H9 (cell line): ENCODE measurements at regions not wholly inside any gene's neighbourhood (a gene's known extent, or its start where the extent isn't known, plus 50 kb on each side); places are given as distances from the start of the nearest gene placed in this dataset.
A peak's percentile ranks its signal among the peaks of the same experiment; 100 is the strongest.

Experiments
- DNase-seq: peaks from one replicate; pipeline ENCODE4 v3.0.0-alpha.2; 2017
- H2AFZ ChIP-seq: one replicate; pipeline ENCODE4 v1.6.1; 2013; ENCODE audit warnings: mild to moderate bottlenecking, low read length, control low read depth, moderate library complexity
- H2AK5ac ChIP-seq: 2 replicates; pipeline ENCODE4 v1.6.1; 2013; ENCODE audit warnings: low read length, control low read depth, mixed read lengths; ENCODE audit not compliant: insufficient read length
- H2BK120ac ChIP-seq: one replicate; pipeline ENCODE4 v1.6.1; 2013; ENCODE audit warnings: low read depth, mild to moderate bottlenecking, low read length, control low read depth, inconsistent platforms; ENCODE audit not compliant: poor library complexity, severe bottlenecking
- H2BK12ac ChIP-seq: 2 replicates; pipeline ENCODE4 v1.6.1; 2013; ENCODE audit warnings: low read length, control low read depth, mixed read lengths, low read depth; ENCODE audit not compliant: insufficient read length
- H2BK15ac ChIP-seq: 2 replicates; pipeline ENCODE4 v1.6.1; 2013; ENCODE audit warnings: low read depth, low read length, control low read depth
- H2BK20ac ChIP-seq: one replicate; pipeline ENCODE4 v1.6.1; 2013; ENCODE audit warnings: low read depth, mild to moderate bottlenecking, low read length, control low read depth, inconsistent platforms; ENCODE audit not compliant: poor library complexity, severe bottlenecking
- H2BK5ac ChIP-seq: 2 replicates; pipeline ENCODE4 v1.6.1; 2013; ENCODE audit warnings: low read length, control low read depth, mixed read lengths; ENCODE audit not compliant: insufficient read length
- H3K14ac ChIP-seq: 2 replicates; pipeline ENCODE4 v1.6.1; 2013; ENCODE audit warnings: low read length, control low read depth; ENCODE audit not compliant: insufficient read depth
- H3K18ac ChIP-seq: 2 replicates; pipeline ENCODE4 v1.6.1; 2013; ENCODE audit warnings: low read depth, mild to moderate bottlenecking, mixed read lengths, low read length, control low read depth; ENCODE audit not compliant: insufficient read length
- H3K23ac ChIP-seq: 2 replicates; pipeline ENCODE4 v1.6.1; 2013; ENCODE audit warnings: low read length, control low read depth, mixed read lengths, low read depth; ENCODE audit not compliant: insufficient read length
- H3K23me2 ChIP-seq: 2 replicates; pipeline ENCODE4 v1.6.1; 2013; ENCODE audit warnings: low read depth, mild to moderate bottlenecking, mixed read lengths, low read length, control low read depth; ENCODE audit not compliant: insufficient read length, poor library complexity, severe bottlenecking
- H3K27ac ChIP-seq: 2 replicates; pipeline ENCODE4 v1.5.1; 2013; ENCODE audit warnings: low read length, control low read depth, mixed read lengths, low read depth; ENCODE audit not compliant: insufficient read length
- H3K27me3 ChIP-seq: 2 replicates; pipeline ENCODE4 v1.6.1; 2013; ENCODE audit warnings: low read length, control low read depth, inconsistent platforms; ENCODE audit not compliant: insufficient read depth
- H3K4ac ChIP-seq: 2 replicates; pipeline ENCODE4 v1.6.1; 2013; ENCODE audit warnings: low read depth, mild to moderate bottlenecking, control low read depth, inconsistent platforms, low read length, moderate library complexity
- H3K4me1 ChIP-seq: 2 replicates; pipeline ENCODE4 v1.6.1; 2013; ENCODE audit warnings: low read length, control low read depth, inconsistent platforms; ENCODE audit not compliant: insufficient read depth
- H3K4me2 ChIP-seq: 2 replicates; pipeline ENCODE4 v1.6.1; 2013; ENCODE audit warnings: low read length, control low read depth, mixed read lengths; ENCODE audit not compliant: insufficient read length, insufficient read depth
- H3K56ac ChIP-seq: 2 replicates; pipeline ENCODE4 v1.6.1; 2013; ENCODE audit warnings: low read depth, mild to moderate bottlenecking, mixed read lengths, low read length, control low read depth; ENCODE audit not compliant: insufficient read length
- H3K79me1 ChIP-seq: 2 replicates; pipeline ENCODE4 v1.6.1; 2013; ENCODE audit warnings: low read depth, mild to moderate bottlenecking, moderate library complexity, low read length, control low read depth, inconsistent platforms; ENCODE audit not compliant: insufficient read depth, poor library complexity, severe bottlenecking
- H3K79me2 ChIP-seq: 2 replicates; pipeline ENCODE4 v1.6.1; 2013; ENCODE audit warnings: low read length, control low read depth, inconsistent platforms; ENCODE audit not compliant: insufficient read depth
- H3K9ac ChIP-seq: 2 replicates; pipeline ENCODE4 v1.6.1; 2013; ENCODE audit warnings: low read length, control low read depth, mixed read lengths; ENCODE audit not compliant: insufficient read length; ENCODE audit errors: extremely low read depth
- H3K9me3 ChIP-seq: one replicate; pipeline ENCODE4 v1.6.1; 2013; ENCODE audit warnings: low read depth, low read length, inconsistent platforms; ENCODE audit not compliant: control insufficient read depth
- H3T11ph ChIP-seq: one replicate; pipeline ENCODE4 v1.6.1; 2013; ENCODE audit warnings: mild to moderate bottlenecking, low read length, control low read depth, inconsistent platforms
- H4K20me1 ChIP-seq: one replicate; pipeline ENCODE4 v1.6.1; 2013; ENCODE audit not compliant: control insufficient read depth, insufficient read length, insufficient read depth
- H4K5ac ChIP-seq: 2 replicates; pipeline ENCODE4 v1.6.1; 2013; ENCODE audit warnings: low read depth, mild to moderate bottlenecking, mixed read lengths, low read length, control low read depth; ENCODE audit not compliant: insufficient read length
- H4K8ac ChIP-seq: replicated peaks from 2 replicates; pipeline ENCODE4 v1.6.1; 2013; ENCODE audit warnings: low read length, control low read depth, mixed read lengths, low read depth; ENCODE audit not compliant: insufficient read length
- H4K91ac ChIP-seq: 2 replicates; pipeline ENCODE4 v1.6.1; 2013; ENCODE audit warnings: low read depth, mild to moderate bottlenecking, moderate library complexity, mixed read lengths, low read length, control low read depth; ENCODE audit not compliant: insufficient read length
- H3K27ac Mint-ChIP-seq, 3 experiments: 2 replicates in 2 of 3; 3 replicates in 1 of 3; pipeline ENCODE4 v1.8.0; 2020 to 2021; ENCODE audit warnings: mixed read lengths in 3 of 3, mild to moderate bottlenecking in 1 of 3, moderate library complexity in 1 of 3
- H3K27me3 Mint-ChIP-seq: 2 replicates; pipeline ENCODE4 v1.8.0; 2021; ENCODE audit warnings: low read depth, mild to moderate bottlenecking, moderate library complexity, mixed read lengths
- H3K36me3 Mint-ChIP-seq, 3 experiments: 2 replicates in 2 of 3; 3 replicates in 1 of 3; pipeline ENCODE4 v1.8.0; 2020 to 2021; ENCODE audit warnings: low read depth in 3 of 3, mixed read lengths in 3 of 3; ENCODE audit not compliant: insufficient read depth in 1 of 3
- H3K4me1 Mint-ChIP-seq, 2 experiments: 2 replicates each; pipeline ENCODE4 v1.8.0; 2020; ENCODE audit warnings: mixed read lengths in 2 of 2
- H3K4me3 Mint-ChIP-seq, 2 experiments: 2 replicates in 1 of 2; 3 replicates in 1 of 2; pipeline ENCODE4 v1.8.0; 2020 to 2021; ENCODE audit warnings: mild to moderate bottlenecking in 2 of 2, mixed read lengths in 2 of 2, moderate library complexity in 1 of 2
- H3K9me3 Mint-ChIP-seq, 2 experiments: 2 replicates in 1 of 2; 3 replicates in 1 of 2; pipeline ENCODE4 v1.8.0; 2020; ENCODE audit warnings: mild to moderate bottlenecking in 2 of 2, mixed read lengths in 2 of 2, moderate library complexity in 1 of 2
- CTCF ChIP-seq: fragments of 200-600 bp; sonication (generic); conservative IDR thresholded peaks from 3 replicates; pipeline ENCODE4 v1.8.0; 2021; ENCODE audit warnings: antibody characterized with exemption, mild to moderate bottlenecking
- WGBS: extraction: QIAGEN DNeasy Blood & Tissue Kit; methylation state at CpG from one replicate; pipeline ENCODE4 v1.1.7; 2013; ENCODE audit warnings: missing lambda C conversion rate, low lambda C conversion rate, mixed read lengths; ENCODE audit not compliant: insufficient read length; ENCODE audit errors: extremely low coverage; 5-methylcytosine and 5-hydroxymethylcytosine counted together

DNA sequence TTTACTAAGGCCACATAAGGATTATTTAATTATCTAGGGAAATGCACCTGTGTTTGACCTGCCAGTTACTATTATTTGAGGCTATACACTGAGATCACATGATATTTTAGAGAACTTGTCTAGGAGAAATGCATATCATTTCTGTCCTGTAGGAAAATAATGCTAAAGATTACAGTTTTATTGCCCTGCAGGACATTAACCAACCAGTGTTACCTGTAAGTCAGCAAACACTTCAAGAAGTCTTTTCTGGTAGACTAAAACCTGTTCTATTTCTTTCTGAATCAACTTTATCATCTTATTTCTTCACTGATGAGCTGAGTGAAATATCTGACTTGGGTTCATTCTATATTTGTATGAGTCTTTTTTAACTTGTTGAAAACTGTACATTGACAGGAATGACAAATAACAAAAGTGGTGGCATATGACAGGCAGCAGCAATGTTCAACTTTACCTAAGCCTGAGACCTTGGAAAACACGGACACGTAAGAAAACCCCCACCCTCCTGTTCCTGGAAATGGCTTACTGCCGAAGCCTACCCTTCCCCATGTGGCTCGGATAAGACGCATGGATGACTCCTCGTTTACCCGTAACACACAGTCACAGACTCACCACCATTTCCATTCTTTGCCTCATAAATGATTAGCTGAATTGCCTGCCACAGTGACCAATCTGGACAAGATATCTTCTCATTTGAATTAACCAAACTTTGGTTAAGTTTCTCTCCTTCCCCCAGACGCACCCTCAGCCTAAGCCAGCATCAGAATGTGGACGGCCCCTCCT lies 118.0 kb upstream of the CD93 start:
- H2BK5ac ChIP-seq: no peak overlapping the region
- H3K4ac ChIP-seq: no peak overlapping the region
- no peaks in the 10 kb centered on the region for H3K23me2 ChIP-seq
- no peak overlapping the region for H4K91ac ChIP-seq
- no peak overlapping the region for H4K8ac ChIP-seq
- peaks cover 7% of the 10 kb centered on the region for H3K4me1 ChIP-seq
- no peak overlapping the region for H3K4me2 ChIP-seq
- H3K9me3 Mint-ChIP-seq: no peaks in the 10 kb centered on the region
- no peak overlapping the region for H3K14ac ChIP-seq
- no peak overlapping the region for H3K18ac ChIP-seq
- no peak overlapping the region for H2BK20ac ChIP-seq
- H3K9ac ChIP-seq: no peak overlapping the region
- H3K79me2 ChIP-seq: no peaks in the 10 kb centered on the region
- no peaks in the 10 kb centered on the region for H3K79me1 ChIP-seq
- no peak overlapping the region for H2BK12ac ChIP-seq
- peak overlapping the region in 1 of 2 experiments; percentile 41; a peak in 4 of 5 replicates for H3K4me3 Mint-ChIP-seq
- WGBS: no CpG with 5 or more reads among the region's 9 CpGs
- H2BK120ac ChIP-seq: no peak overlapping the region
- no peak for TF ChIP-seq CTCF
- no peak overlapping the region for H2AFZ ChIP-seq
- H2AK5ac ChIP-seq: no peak overlapping the region
- H3K27ac Mint-ChIP-seq: no peak overlapping the region
- no peaks in the 10 kb centered on the region for H3K36me3 Mint-ChIP-seq
- H4K5ac ChIP-seq: no peak overlapping the region
- no peak overlapping the region for H3K27ac ChIP-seq
- no peak overlapping the region for H3K56ac ChIP-seq
- peaks cover 60% of the 10 kb centered on the region for H3K27me3 Mint-ChIP-seq
- H3K23ac ChIP-seq: no peak overlapping the region
- no peak overlapping the region for H3T11ph ChIP-seq
- H2BK15ac ChIP-seq: no peak overlapping the region
- DNase-seq: no peak
- H3K27me3 ChIP-seq: no peaks in the 10 kb centered on the region
- peaks cover 24 to 27% of the 10 kb centered on the region in 2 experiments for H3K4me1 Mint-ChIP-seq
- H4K20me1 ChIP-seq: no peaks in the 10 kb centered on the region
- H3K9me3 ChIP-seq: no peaks in the 10 kb centered on the region
